ENCODE measurements at regions not wholly inside any gene's neighbourhood (a gene's known extent, or its start where the extent isn't known, plus 50 kb on each side); places are given as distances from the start of the nearest gene placed in this dataset.

GRCh38 chr3:28743831-28744230 lies 395.2 kb upstream of the AZI2 start:
- H4K20me1 ChIP-seq (ENCODE audit: low read length) = no peaks in the 10 kb centered on the region
- no peak overlapping the region for H2AFZ ChIP-seq (ENCODE audit: low read length)
- H3K9me2 ChIP-seq (replicated peaks; ENCODE audit: low read length) = no peaks in the 10 kb centered on the region
- no TSS peak for BruUV-seq (replicated peaks)
- H3K9me3 ChIP-seq (ENCODE audit: low read length) = no peaks in the 10 kb centered on the region
- H3K4me3 ChIP-seq (ENCODE audit: low read length) = no peak overlapping the region
- H3K79me2 ChIP-seq (ENCODE audit: low read length) = no peaks in the 10 kb centered on the region
- H3K4me1 ChIP-seq (ENCODE audit: insufficient read depth, low read length) = peaks cover 14% of the 10 kb centered on the region
- no peaks in the 10 kb centered on the region for H3F3A ChIP-seq (ENCODE audit: low read length, unreplicated experiment)
- H3K27ac ChIP-seq (ENCODE audit: low read length) = no peak overlapping the region
- ATAC-seq (peak; percentile 80), DNase-seq (peak; percentile 55)
- H3K27me3 ChIP-seq (ENCODE audit: low read length) = no peaks in the 10 kb centered on the region
- H3K36me3 ChIP-seq (ENCODE audit: low read depth, low read length) = no peaks in the 10 kb centered on the region
- POLR2A ChIA-PET (ENCODE audit: unreplicated experiment) = no interaction called here
- H3K9ac ChIP-seq (ENCODE audit: low read length) = no peak overlapping the region
- TF ChIP-seq EZH2 (IDR thresholded peaks at IDR 0.05; ENCODE audit: low read length, unreplicated experiment) (no peak), CTCF (conservative IDR thresholded peaks at IDR 0.05; ENCODE audit: low read depth, low read length) (no peak), EZH2phosphoT487 (IDR thresholded peaks at IDR 0.05; ENCODE audit: borderline replicate concordance, low read length) (no peak)
- no peak overlapping the region for H3K4me2 ChIP-seq (ENCODE audit: low read length)
- CTCF ChIA-PET = no interaction called here
- intact Hi-C loops (cut with micrococcal nuclease) = no loop called here

- BruUV-seq (replicated peaks) = no TSS peak
- H3K36me3 ChIP-seq (ENCODE audit: low read depth, low read length) = no peaks in the 10 kb centered on the region
- H3K4me1 ChIP-seq (ENCODE audit: insufficient read depth, low read length) = peaks cover 14% of the 10 kb centered on the region
- H2AFZ ChIP-seq (ENCODE audit: low read length) = no peak overlapping the region
- no peak overlapping the region for H3K4me2 ChIP-seq (ENCODE audit: low read length)
- POLR2A ChIA-PET (ENCODE audit: unreplicated experiment) = no interaction called here
- TF ChIP-seq EZH2phosphoT487 (IDR thresholded peaks at IDR 0.05; ENCODE audit: borderline replicate concordance, low read length) = no peak
- no peak for TF ChIP-seq EZH2 (IDR thresholded peaks at IDR 0.05; ENCODE audit: low read length, unreplicated experiment)
- no peak for TF ChIP-seq CTCF (conservative IDR thresholded peaks at IDR 0.05; ENCODE audit: low read depth, low read length)
- H3K79me2 ChIP-seq (ENCODE audit: low read length) = no peaks in the 10 kb centered on the region
- DNase-seq (peak; percentile 53), ATAC-seq (peak; percentile 52)
- H3K9me2 ChIP-seq (replicated peaks; ENCODE audit: low read length) = no peaks in the 10 kb centered on the region
- no peak overlapping the region for H3K27ac ChIP-seq (ENCODE audit: low read length)
- 0 out of 2 replicates have a peak, but pooled peaks cover 5% of the 10 kb centered on the region for H3K9me3 ChIP-seq (ENCODE audit: low read length)
- no peaks in the 10 kb centered on the region for H3K27me3 ChIP-seq (ENCODE audit: low read length)
- H3K9ac ChIP-seq (ENCODE audit: low read length) = no peak overlapping the region
- intact Hi-C loops (cut with micrococcal nuclease) = no loop called here
- CTCF ChIA-PET = no interaction called here
- H4K20me1 ChIP-seq (ENCODE audit: low read length) = no peaks in the 10 kb centered on the region
- no peak overlapping the region for H3K4me3 ChIP-seq (ENCODE audit: low read length)
- H3F3A ChIP-seq (ENCODE audit: low read length, unreplicated experiment) = no peaks in the 10 kb centered on the region
These were observed 396.8 kb upstream of the AZI2 start for GRCh38 chr3:28745436-28745835.

GRCh38 chr3:28745916-28746617 lies 397.4 kb upstream of the AZI2 start:
- Histone ChIP-seq H3K4me2 (ENCODE audit: low read length) (no peak overlapping the region), H3K36me3 (ENCODE audit: low read depth, low read length) (no peaks in the 10 kb centered on the region), H3F3A (ENCODE audit: low read length, unreplicated experiment) (no peaks in the 10 kb centered on the region), H3K9me3 (ENCODE audit: low read length) (0 out of 2 replicates have a peak, but pooled peaks cover 10% of the 10 kb centered on the region), H3K9ac (ENCODE audit: low read length) (no peak overlapping the region), H3K4me1 (ENCODE audit: insufficient read depth, low read length) (peaks cover 14% of the 10 kb centered on the region), H3K27me3 (ENCODE audit: low read length) (no peaks in the 10 kb centered on the region), H3K27ac (ENCODE audit: low read length) (no peak overlapping the region), H3K9me2 (replicated peaks; ENCODE audit: low read length) (no peaks in the 10 kb centered on the region), H4K20me1 (ENCODE audit: low read length) (no peaks in the 10 kb centered on the region), H3K4me3 (ENCODE audit: low read length) (no peak overlapping the region), H2AFZ (ENCODE audit: low read length) (no peak overlapping the region), H3K79me2 (ENCODE audit: low read length) (no peaks in the 10 kb centered on the region)
- intact Hi-C loops (cut with micrococcal nuclease) = no loop called here
- ChIA-PET POLR2A (ENCODE audit: unreplicated experiment) (no interaction called here), CTCF (no interaction called here)
- DNase-seq = no peak
- no peak for ATAC-seq
- BruUV-seq (replicated peaks) = no TSS peak
- TF ChIP-seq EZH2phosphoT487 (IDR thresholded peaks at IDR 0.05; ENCODE audit: borderline replicate concordance, low read length) = no peak
- TF ChIP-seq EZH2 (IDR thresholded peaks at IDR 0.05; ENCODE audit: low read length, unreplicated experiment) = no peak
- no peak for TF ChIP-seq CTCF (conservative IDR thresholded peaks at IDR 0.05; ENCODE audit: low read depth, low read length)
